ENCODE measurements at regions not wholly inside any gene's neighbourhood (a gene's known extent, or its start where the extent isn't known, plus 50 kb on each side); places are given as distances from the start of the nearest gene placed in this dataset.

DNA sequence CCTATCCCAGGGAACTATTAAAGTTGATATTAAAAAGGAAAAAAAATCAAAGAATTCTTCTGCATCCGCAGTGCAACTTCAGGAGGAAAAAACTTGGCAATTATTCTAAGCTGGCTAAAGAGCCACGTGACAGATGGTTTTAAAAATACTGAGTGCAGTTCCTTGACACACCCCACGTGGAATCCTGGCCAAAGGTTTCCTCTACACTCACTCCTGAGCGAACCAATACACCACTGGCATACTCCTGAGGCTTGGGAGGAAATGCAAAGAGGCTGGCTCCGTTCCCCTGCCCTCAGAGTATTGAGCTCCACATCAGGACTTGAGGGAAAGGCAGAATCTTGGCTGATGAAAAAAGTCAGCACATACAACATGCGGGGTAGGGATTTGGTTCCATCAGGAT is 133.8 kb upstream of the ATP6AP2 start:
- DNase-seq (no peak), ATAC-seq (no peak)
- H3K9me3 Mint-ChIP-seq = no peaks in the 10 kb centered on the region
- no peaks in the 10 kb centered on the region for H3K36me3 ChIP-seq (ENCODE audit: control insufficient read depth, insufficient read depth, low read length)
- peaks cover 2 to 12% of the 10 kb centered on the region in 2 donors for H3K27me3 Mint-ChIP-seq (ENCODE audit: low read depth in 2 of 2)
- H3K4me1 ChIP-seq (ENCODE audit: control insufficient read depth, insufficient read depth, low read length) = peaks cover 10% of the 10 kb centered on the region
- H3K36me3 Mint-ChIP-seq = no peaks in the 10 kb centered on the region
- H3K27ac ChIP-seq (ENCODE audit: low read length) = no peak overlapping the region
- no peak overlapping the region for H3K4me3 ChIP-seq (ENCODE audit: low read length)
- intact Hi-C loops (cut with micrococcal nuclease) = loop anchor here (10.0 kb wide), 1 partner anchor 62 kb away; no protein-coding TSS in a partner anchor
- no peaks in the 10 kb centered on the region for H3K27me3 ChIP-seq (ENCODE audit: control insufficient read depth, insufficient read depth, low read length)
- H3K4me3 Mint-ChIP-seq = no peak overlapping the region
- H3K27ac Mint-ChIP-seq = no peak overlapping the region
- H3K4me1 Mint-ChIP-seq = peaks cover 11% of the 10 kb centered on the region in 2 donors
- TF ChIP-seq, protein P1, sequence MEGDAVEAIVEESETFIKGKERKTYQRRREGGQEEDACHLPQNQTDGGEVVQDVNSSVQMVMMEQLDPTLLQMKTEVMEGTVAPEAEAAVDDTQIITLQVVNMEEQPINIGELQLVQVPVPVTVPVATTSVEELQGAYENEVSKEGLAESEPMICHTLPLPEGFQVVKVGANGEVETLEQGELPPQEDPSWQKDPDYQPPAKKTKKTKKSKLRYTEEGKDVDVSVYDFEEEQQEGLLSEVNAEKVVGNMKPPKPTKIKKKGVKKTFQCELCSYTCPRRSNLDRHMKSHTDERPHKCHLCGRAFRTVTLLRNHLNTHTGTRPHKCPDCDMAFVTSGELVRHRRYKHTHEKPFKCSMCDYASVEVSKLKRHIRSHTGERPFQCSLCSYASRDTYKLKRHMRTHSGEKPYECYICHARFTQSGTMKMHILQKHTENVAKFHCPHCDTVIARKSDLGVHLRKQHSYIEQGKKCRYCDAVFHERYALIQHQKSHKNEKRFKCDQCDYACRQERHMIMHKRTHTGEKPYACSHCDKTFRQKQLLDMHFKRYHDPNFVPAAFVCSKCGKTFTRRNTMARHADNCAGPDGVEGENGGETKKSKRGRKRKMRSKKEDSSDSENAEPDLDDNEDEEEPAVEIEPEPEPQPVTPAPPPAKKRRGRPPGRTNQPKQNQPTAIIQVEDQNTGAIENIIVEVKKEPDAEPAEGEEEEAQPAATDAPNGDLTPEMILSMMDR (IDR thresholded peaks at IDR 0.05) = no peak
- WGBS (ENCODE audit: insufficient coverage) = 97% methylated on average over 4 of the region's 6 CpGs
- H3K9me3 ChIP-seq (ENCODE audit: control insufficient read depth, insufficient read depth, low read length) = no peaks in the 10 kb centered on the region

DNA sequence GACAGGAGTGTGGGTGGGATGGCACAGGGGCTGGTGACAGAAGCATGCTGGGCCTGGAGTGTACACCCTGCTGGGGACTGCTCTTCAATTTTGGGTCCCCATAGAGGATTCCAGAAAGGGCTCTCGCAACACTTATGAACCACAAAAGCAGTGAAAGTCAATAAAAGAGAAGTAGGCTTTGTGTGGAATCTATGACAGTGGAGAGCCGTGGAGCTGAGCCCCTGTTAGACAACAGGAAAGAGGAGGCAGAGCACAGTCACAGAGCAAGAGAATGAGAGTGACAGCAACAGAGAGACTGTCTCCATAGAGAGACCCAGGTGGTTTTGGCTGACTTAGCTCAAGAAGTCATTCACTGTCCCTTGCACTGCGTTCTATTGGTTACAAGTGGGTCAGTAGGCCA is 135.1 kb upstream of the ATP6AP2 start:
- Mint-ChIP-seq H3K4me1 (peaks cover 11% of the 10 kb centered on the region in 2 donors), H3K36me3 (no peaks in the 10 kb centered on the region), H3K27me3 (ENCODE audit: low read depth in 2 of 2) (peaks cover 0 to 24% of the 10 kb centered on the region in 2 donors), H3K9me3 (no peaks in the 10 kb centered on the region), H3K4me3 (no peak overlapping the region), H3K27ac (no peak overlapping the region)
- Histone ChIP-seq H3K27me3 (ENCODE audit: control insufficient read depth, insufficient read depth, low read length) (no peaks in the 10 kb centered on the region), H3K27ac (ENCODE audit: low read length) (no peak overlapping the region), H3K9me3 (ENCODE audit: control insufficient read depth, insufficient read depth, low read length) (no peaks in the 10 kb centered on the region), H3K4me1 (ENCODE audit: control insufficient read depth, insufficient read depth, low read length) (peaks cover 10% of the 10 kb centered on the region), H3K36me3 (ENCODE audit: control insufficient read depth, insufficient read depth, low read length) (no peaks in the 10 kb centered on the region), H3K4me3 (ENCODE audit: low read length) (no peak overlapping the region)
- DNase-seq (no peak), ATAC-seq (no peak)
- WGBS (ENCODE audit: insufficient coverage) = 65% methylated on average over 3 of the region's 3 CpGs
- intact Hi-C loops (cut with micrococcal nuclease) = loop anchor here (10.0 kb wide), 1 partner anchor 61 kb away; no protein-coding TSS in a partner anchor
- TF ChIP-seq, protein P1 (IDR thresholded peaks at IDR 0.05) = no peak

DNA sequence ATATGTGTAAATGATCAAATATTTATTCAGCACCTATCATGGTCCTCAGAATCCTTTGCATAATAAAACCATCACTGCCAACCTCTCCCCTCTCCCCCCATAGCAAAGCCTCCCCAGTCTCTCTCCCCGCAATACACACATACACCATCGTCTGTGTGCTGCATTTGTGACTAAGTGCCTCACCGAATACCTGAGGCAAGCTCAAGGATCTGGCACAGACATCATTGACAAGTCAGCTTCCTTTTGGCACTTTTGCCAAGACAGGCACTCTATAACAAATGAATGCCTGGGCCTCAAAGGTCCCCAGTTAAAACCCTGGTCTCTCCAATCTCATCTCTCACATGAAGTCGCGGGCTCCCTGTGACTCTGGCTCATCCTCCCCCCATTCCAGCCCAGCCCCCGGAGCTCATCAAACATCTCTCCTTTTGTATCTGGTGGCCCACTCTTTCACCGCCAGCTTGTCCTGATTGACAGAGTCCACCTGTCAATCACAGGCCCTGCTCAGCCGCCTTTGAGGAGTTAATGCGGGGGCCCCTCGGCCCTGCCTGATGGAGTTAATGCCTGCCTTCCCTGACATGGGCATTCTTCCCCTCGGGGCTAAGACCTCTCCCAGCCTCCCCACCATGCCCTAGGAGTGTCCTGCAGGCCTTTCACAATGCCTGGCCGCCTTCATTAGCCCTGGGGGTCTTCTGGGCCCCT is 135.8 kb upstream of the ATP6AP2 start:
- Mint-ChIP-seq H3K36me3 (no peaks in the 10 kb centered on the region), H3K4me3 (no peak overlapping the region), H3K4me1 (peaks cover 9% of the 10 kb centered on the region in 2 donors), H3K27ac (no peak overlapping the region), H3K27me3 (ENCODE audit: low read depth in 2 of 2) (peaks cover 0 to 29% of the 10 kb centered on the region in 2 donors), H3K9me3 (no peaks in the 10 kb centered on the region)
- Histone ChIP-seq H3K9me3 (ENCODE audit: control insufficient read depth, insufficient read depth, low read length) (no peaks in the 10 kb centered on the region), H3K4me1 (ENCODE audit: control insufficient read depth, insufficient read depth, low read length) (peaks cover 7% of the 10 kb centered on the region), H3K4me3 (ENCODE audit: low read length) (no peak overlapping the region), H3K36me3 (ENCODE audit: control insufficient read depth, insufficient read depth, low read length) (no peaks in the 10 kb centered on the region), H3K27ac (ENCODE audit: low read length) (no peak overlapping the region), H3K27me3 (ENCODE audit: control insufficient read depth, insufficient read depth, low read length) (no peaks in the 10 kb centered on the region)
- no peak for DNase-seq
- ATAC-seq = no peak
- WGBS (ENCODE audit: insufficient coverage) = 92% methylated on average over 12 of the region's 12 CpGs
- TF ChIP-seq, protein P1 (IDR thresholded peaks at IDR 0.05) = no peak
- intact Hi-C loops (cut with micrococcal nuclease) = loop anchor here (10.0 kb wide), 1 partner anchor 60 kb away; no protein-coding TSS in a partner anchor

Measured in natural killer cell (primary cell).